NT2/D1 (cell line): ENCODE measurements at regions not wholly inside any gene's neighbourhood (a gene's known extent, or its start where the extent isn't known, plus 50 kb on each side); places are given as distances from the start of the nearest gene placed in this dataset.

Source experiments
- SUZ12 ChIP-seq: IDR thresholded peaks from 2 replicates; pipeline ENCODE4 v1.6.1; 2011; ENCODE audit not compliant: insufficient read length, insufficient read depth; ENCODE audit errors: extremely low read depth
- YY1 ChIP-seq: IDR thresholded peaks from 2 replicates; pipeline ENCODE4 v1.6.1; 2011; ENCODE audit not compliant: insufficient read length, insufficient read depth
- ZNF274 ChIP-seq: IDR thresholded peaks from 2 replicates; pipeline ENCODE4 v1.6.1; 2011; ENCODE audit warnings: mild to moderate bottlenecking, low read depth, low read length

DNA sequence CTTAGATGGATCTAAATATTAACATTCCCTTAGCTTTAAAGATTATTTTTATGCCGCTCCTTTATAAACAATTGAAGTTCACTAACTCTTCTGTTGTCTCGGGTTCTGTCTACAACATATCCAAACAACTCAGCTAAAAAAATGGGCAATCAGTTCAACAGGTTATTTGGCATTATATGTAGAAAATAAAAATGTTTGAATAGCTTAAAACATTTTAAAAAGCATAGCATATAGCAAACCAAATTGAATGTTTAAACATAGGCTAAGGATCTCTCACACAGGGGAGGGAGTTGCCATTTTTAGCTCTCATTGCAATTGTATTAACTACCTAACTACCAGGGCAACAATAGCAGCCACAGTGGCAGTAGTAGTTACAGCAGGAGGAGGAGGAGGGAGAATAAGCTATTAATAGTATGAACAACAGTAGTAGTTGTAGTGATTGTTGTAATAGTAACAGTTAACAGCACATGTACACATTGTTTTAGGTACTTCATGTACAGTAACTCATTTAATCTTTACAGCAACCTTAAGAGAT is 404.2 kb downstream of the KCNRG start:
- no peak for TF ChIP-seq SUZ12
- no peak for TF ChIP-seq ZNF274
- TF ChIP-seq YY1, result no peak
